ENCODE measurements at regions not wholly inside any gene's neighbourhood (a gene's known extent, or its start where the extent isn't known, plus 50 kb on each side); places are given as distances from the start of the nearest gene placed in this dataset.

DNA sequence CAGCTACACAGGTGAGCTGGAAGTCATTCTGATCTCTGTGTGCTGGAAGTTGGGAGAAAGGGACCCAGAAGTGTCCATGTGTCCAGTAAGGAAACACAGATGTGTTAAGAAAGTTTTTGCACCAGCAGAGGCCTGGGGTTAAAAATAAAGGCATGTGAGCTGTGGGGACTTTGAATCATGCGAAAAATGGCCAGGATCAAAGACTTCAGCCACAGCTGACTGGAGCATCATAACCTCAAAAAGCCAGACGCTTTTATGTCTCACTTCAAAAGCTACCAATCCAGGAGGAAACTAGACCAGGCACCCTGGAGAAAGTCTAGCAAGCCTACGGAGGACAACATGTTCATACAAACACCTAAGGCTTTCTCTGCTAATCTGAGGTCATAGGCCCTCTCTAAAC lies 503.6 kb upstream of the REG3G start:
- in situ Hi-C loops (cut with HindIII; ENCODE audit: extremely low pct_ligation_motif_present, low pct_unique_long_range_greater_than_20kb): no loop called here
- H4K20me1 ChIP-seq (ENCODE audit: insufficient read depth, low read length): peaks cover 27% of the 10 kb centered on the region
- WGBS (ENCODE audit: low lambda C conversion rate): 88% methylated on average over 3 of the region's 3 CpGs
- CTCF ChIA-PET (ENCODE audit: low intra/inter-chr PET ratio, low total read pairs): no interaction called here
- H3K9ac ChIP-seq (ENCODE audit: insufficient read depth, low read depth, low read length): no peak overlapping the region
- peaks cover 90% of the 10 kb centered on the region for H3K79me2 ChIP-seq (ENCODE audit: insufficient read depth, low read length)
- DNase-seq (ENCODE audit: low spot score) (no peak), ATAC-seq (no peak; the same call in 2 of the 3 replicates), FAIRE-seq (no peak)
- H3K4me3 ChIP-seq (replicated peaks in 1 of 3; ENCODE audit: insufficient read depth in 1 of 3, low read depth in 2 of 3, low read length in 3 of 3): no peak overlapping the region
- BruUV-seq (replicated peaks): no TSS peak
- intact Hi-C loops (cut with micrococcal nuclease; ENCODE audit: unreplicated experiment): no loop called here
- no peak overlapping the region for H3K4me2 ChIP-seq (ENCODE audit: low read depth, low read length)
- POLR2A ChIA-PET: no interaction called here
- H3K4me1 ChIP-seq (ENCODE audit: insufficient read depth, low read length): peaks cover 19% of the 10 kb centered on the region
- no peak overlapping the region for H2AFZ ChIP-seq (ENCODE audit: low read length)
- H3K27me3 ChIP-seq (ENCODE audit: control insufficient read depth in 1 of 2, insufficient read depth in 2 of 2, low read length in 2 of 2): no peaks in the 10 kb centered on the region
- H3K36me3 ChIP-seq (replicated peaks in 1 of 2; ENCODE audit: control insufficient read depth in 1 of 2, insufficient read depth in 2 of 2, low read length in 2 of 2): peaks cover 0 to 2% of the 10 kb centered on the region in 2 experiments; a peak in 1 of 5 replicates
- no peak overlapping the region for H3K27ac ChIP-seq (ENCODE audit: extremely low read length, insufficient read depth, low read length)
- no peaks in the 10 kb centered on the region for H3K9me3 ChIP-seq (ENCODE audit: low read length)
- TF ChIP-seq CBX5 (CRISPR knock-in tag; IDR thresholded peaks at IDR 0.05; ENCODE audit: borderline replicate concordance): no peak
- TF ChIP-seq, protein P1, sequence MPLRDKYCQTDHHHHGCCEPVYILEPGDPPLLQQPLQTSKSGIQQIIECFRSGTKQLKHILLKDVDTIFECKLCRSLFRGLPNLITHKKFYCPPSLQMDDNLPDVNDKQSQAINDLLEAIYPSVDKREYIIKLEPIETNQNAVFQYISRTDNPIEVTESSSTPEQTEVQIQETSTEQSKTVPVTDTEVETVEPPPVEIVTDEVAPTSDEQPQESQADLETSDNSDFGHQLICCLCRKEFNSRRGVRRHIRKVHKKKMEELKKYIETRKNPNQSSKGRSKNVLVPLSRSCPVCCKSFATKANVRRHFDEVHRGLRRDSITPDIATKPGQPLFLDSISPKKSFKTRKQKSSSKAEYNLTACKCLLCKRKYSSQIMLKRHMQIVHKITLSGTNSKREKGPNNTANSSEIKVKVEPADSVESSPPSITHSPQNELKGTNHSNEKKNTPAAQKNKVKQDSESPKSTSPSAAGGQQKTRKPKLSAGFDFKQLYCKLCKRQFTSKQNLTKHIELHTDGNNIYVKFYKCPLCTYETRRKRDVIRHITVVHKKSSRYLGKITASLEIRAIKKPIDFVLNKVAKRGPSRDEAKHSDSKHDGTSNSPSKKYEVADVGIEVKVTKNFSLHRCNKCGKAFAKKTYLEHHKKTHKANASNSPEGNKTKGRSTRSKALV (CRISPR knock-in tag; IDR thresholded peaks at IDR 0.05): no peak
- TF ChIP-seq, protein P2, sequence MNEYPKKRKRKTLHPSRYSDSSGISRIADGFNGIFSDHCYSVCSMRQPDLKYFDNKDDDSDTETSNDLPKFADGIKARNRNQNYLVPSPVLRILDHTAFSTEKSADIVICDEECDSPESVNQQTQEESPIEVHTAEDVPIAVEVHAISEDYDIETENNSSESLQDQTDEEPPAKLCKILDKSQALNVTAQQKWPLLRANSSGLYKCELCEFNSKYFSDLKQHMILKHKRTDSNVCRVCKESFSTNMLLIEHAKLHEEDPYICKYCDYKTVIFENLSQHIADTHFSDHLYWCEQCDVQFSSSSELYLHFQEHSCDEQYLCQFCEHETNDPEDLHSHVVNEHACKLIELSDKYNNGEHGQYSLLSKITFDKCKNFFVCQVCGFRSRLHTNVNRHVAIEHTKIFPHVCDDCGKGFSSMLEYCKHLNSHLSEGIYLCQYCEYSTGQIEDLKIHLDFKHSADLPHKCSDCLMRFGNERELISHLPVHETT (CRISPR knock-in tag; conservative IDR thresholded peaks at IDR 0.05): no peak
- TF ChIP-seq, protein P3, sequence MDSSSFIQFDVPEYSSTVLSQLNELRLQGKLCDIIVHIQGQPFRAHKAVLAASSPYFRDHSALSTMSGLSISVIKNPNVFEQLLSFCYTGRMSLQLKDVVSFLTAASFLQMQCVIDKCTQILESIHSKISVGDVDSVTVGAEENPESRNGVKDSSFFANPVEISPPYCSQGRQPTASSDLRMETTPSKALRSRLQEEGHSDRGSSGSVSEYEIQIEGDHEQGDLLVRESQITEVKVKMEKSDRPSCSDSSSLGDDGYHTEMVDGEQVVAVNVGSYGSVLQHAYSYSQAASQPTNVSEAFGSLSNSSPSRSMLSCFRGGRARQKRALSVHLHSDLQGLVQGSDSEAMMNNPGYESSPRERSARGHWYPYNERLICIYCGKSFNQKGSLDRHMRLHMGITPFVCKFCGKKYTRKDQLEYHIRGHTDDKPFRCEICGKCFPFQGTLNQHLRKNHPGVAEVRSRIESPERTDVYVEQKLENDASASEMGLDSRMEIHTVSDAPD (CRISPR knock-in tag; IDR thresholded peaks at IDR 0.05): no peak
- no peak for TF ChIP-seq ZNF816 (CRISPR knock-in tag; IDR thresholded peaks at IDR 0.05; ENCODE audit: borderline replicate concordance)
- TF ChIP-seq KLF6 (CRISPR knock-in tag; IDR thresholded peaks at IDR 0.05): no peak
- TF ChIP-seq, protein P4, sequence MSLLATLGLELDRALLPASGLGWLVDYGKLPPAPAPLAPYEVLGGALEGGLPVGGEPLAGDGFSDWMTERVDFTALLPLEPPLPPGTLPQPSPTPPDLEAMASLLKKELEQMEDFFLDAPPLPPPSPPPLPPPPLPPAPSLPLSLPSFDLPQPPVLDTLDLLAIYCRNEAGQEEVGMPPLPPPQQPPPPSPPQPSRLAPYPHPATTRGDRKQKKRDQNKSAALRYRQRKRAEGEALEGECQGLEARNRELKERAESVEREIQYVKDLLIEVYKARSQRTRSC (CRISPR knock-in tag; IDR thresholded peaks at IDR 0.05; ENCODE audit: low read depth): no peak
- no peak for TF ChIP-seq ZFYVE20 (CRISPR knock-in tag; IDR thresholded peaks at IDR 0.05; ENCODE audit: borderline replicate concordance, low read depth)
- no peak for TF ChIP-seq ZNF136 (CRISPR knock-in tag; IDR thresholded peaks at IDR 0.05; ENCODE audit: low read depth)
- TF ChIP-seq, protein P5, sequence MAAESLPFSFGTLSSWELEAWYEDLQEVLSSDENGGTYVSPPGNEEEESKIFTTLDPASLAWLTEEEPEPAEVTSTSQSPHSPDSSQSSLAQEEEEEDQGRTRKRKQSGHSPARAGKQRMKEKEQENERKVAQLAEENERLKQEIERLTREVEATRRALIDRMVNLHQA (CRISPR knock-in tag; IDR thresholded peaks at IDR 0.05): no peak
- no peak for TF ChIP-seq ZNF34 (CRISPR knock-in tag; IDR thresholded peaks at IDR 0.05; ENCODE audit: borderline replicate concordance)
- TF ChIP-seq, protein P6, sequence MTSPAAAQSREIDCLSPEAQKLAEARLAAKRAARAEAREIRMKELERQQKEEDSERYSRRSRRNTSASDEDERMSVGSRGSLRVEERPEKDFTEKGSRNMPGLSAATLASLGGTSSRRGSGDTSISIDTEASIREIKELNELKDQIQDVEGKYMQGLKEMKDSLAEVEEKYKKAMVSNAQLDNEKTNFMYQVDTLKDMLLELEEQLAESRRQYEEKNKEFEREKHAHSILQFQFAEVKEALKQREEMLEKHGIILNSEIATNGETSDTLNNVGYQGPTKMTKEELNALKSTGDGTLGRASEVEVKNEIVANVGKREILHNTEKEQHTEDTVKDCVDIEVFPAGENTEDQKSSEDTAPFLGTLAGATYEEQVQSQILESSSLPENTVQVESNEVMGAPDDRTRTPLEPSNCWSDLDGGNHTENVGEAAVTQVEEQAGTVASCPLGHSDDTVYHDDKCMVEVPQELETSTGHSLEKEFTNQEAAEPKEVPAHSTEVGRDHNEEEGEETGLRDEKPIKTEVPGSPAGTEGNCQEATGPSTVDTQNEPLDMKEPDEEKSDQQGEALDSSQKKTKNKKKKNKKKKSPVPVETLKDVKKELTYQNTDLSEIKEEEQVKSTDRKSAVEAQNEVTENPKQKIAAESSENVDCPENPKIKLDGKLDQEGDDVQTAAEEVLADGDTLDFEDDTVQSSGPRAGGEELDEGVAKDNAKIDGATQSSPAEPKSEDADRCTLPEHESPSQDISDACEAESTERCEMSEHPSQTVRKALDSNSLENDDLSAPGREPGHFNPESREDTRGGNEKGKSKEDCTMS (CRISPR knock-in tag; conservative IDR thresholded peaks at IDR 0.05): no peak
- no peak for TF ChIP-seq PRMT3 (CRISPR knock-in tag; IDR thresholded peaks at IDR 0.05; ENCODE audit: borderline replicate concordance, low read depth)

Measured in HepG2 (cell line).